Adrenal gland (tissue), 5 donors: ENCODE measurements at regions not wholly inside any gene's neighbourhood (a gene's known extent, or its start where the extent isn't known, plus 50 kb on each side); places are given as distances from the start of the nearest gene placed in this dataset.

Source experiments
- POLR2A ChIP-seq, 2 donors: fragments of 450-650 bp; IDR thresholded peaks; one replicate each; pipeline ENCODE4 v1.6.1; 2017; ENCODE audit warnings: antibody characterized with exemption in 2 of 2, mild to moderate bottlenecking in 2 of 2, moderate library complexity in 1 of 2
- TF ChIP-seq, protein P1 (sequence below), 6 experiments: fragments of 450-650 bp in 4 of 6; fragments of 200-600 bp in 2 of 6; sonication (generic) in 1 of 6; IDR thresholded peaks; 1 replicate in 5 of 6; 2 replicates in 1 of 6; pipeline versions ENCODE4 v1.5.1 to v1.8.0; 2016 to 2021; ENCODE audit warnings: antibody characterized with exemption in 6 of 6, mild to moderate bottlenecking in 2 of 6, moderate library complexity in 1 of 6
- donor health status: DM: no; HTN: no; CAD: no.

DNA sequence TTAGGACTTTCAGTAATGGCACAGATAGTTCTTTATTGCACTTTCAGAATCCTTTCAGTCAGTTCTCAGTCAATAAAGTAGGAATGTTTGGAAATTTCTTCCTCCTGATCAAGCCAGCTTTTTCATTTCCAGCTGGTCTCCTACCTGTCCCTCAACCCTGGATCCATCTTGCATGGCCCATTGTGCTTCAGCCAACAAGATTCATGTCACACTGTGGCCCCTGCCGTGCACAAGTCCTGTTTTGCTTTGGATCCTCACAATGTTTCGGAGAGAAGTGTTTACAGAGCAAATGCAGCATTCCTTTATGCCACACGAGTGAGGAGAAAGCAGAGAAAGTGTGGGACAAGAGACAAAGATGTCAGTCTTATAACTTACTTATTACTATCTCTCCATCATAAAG is 1694.7 kb upstream of the LRRTM3 start:
- TF ChIP-seq POLR2A (IDR thresholded peaks at IDR 0.05), result no peak
- TF ChIP-seq, protein P1, sequence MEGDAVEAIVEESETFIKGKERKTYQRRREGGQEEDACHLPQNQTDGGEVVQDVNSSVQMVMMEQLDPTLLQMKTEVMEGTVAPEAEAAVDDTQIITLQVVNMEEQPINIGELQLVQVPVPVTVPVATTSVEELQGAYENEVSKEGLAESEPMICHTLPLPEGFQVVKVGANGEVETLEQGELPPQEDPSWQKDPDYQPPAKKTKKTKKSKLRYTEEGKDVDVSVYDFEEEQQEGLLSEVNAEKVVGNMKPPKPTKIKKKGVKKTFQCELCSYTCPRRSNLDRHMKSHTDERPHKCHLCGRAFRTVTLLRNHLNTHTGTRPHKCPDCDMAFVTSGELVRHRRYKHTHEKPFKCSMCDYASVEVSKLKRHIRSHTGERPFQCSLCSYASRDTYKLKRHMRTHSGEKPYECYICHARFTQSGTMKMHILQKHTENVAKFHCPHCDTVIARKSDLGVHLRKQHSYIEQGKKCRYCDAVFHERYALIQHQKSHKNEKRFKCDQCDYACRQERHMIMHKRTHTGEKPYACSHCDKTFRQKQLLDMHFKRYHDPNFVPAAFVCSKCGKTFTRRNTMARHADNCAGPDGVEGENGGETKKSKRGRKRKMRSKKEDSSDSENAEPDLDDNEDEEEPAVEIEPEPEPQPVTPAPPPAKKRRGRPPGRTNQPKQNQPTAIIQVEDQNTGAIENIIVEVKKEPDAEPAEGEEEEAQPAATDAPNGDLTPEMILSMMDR (IDR thresholded peaks at IDR 0.05), result no peak
